ENCODE measurements at regions not wholly inside any gene's neighbourhood (a gene's known extent, or its start where the extent isn't known, plus 50 kb on each side); places are given as distances from the start of the nearest gene placed in this dataset.

DNA sequence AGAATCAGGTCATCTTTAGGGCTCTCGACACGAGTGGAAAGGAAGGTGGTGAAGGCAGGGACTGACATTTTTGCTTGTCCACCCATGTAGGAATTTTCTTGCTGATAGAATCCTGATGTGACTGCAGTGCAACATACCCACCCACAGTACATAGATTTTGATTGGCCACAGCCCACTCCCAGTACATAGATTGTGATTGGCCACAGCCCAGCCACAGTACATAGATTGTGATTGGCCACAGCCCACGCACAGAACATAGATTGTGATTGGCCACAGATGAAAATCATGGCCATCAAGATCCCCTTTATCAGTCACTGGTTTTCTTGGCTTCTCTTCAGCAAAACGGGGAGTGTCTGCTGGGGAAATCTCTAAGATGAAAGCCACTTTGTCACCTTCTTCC is 1041.5 kb downstream of the AACS start:
- no peak overlapping the region for H2AFZ ChIP-seq (ENCODE audit: insufficient read depth, low read depth, low read length, poor library complexity, severe bottlenecking)
- TF ChIP-seq EZH2 (IDR thresholded peaks at IDR 0.05; ENCODE audit: borderline replicate concordance, insufficient read depth, low read depth, low read length, poor library complexity, severe bottlenecking): no peak
- TF ChIP-seq, protein P1, sequence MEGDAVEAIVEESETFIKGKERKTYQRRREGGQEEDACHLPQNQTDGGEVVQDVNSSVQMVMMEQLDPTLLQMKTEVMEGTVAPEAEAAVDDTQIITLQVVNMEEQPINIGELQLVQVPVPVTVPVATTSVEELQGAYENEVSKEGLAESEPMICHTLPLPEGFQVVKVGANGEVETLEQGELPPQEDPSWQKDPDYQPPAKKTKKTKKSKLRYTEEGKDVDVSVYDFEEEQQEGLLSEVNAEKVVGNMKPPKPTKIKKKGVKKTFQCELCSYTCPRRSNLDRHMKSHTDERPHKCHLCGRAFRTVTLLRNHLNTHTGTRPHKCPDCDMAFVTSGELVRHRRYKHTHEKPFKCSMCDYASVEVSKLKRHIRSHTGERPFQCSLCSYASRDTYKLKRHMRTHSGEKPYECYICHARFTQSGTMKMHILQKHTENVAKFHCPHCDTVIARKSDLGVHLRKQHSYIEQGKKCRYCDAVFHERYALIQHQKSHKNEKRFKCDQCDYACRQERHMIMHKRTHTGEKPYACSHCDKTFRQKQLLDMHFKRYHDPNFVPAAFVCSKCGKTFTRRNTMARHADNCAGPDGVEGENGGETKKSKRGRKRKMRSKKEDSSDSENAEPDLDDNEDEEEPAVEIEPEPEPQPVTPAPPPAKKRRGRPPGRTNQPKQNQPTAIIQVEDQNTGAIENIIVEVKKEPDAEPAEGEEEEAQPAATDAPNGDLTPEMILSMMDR (IDR thresholded peaks at IDR 0.05): no peak
- H3K4me3 Mint-ChIP-seq: no peak overlapping the region
- H3K9me3 ChIP-seq (ENCODE audit: control extremely low read depth in 1 of 3, control insufficient read depth in 2 of 3, insufficient read depth in 1 of 3, low read length in 2 of 3): no peaks in the 10 kb centered on the region
- intact Hi-C loops (cut with micrococcal nuclease): no loop called here
- H3K4me1 Mint-ChIP-seq: no peaks in the 10 kb centered on the region
- no peak for DNase-seq
- H3K9me3 Mint-ChIP-seq (ENCODE audit: insufficient read depth): peaks cover 4% of the 10 kb centered on the region
- no peaks in the 10 kb centered on the region for H3K27me3 ChIP-seq (replicated peaks in 1 of 4; ENCODE audit: control extremely low read depth in 1 of 4, control insufficient read depth in 3 of 4, insufficient read depth in 4 of 4, low read length in 3 of 4)
- no peak for ATAC-seq (ENCODE audit: low read depth)
- POLR2A ChIA-PET: no interaction called here
- no peak overlapping the region for H3K27ac ChIP-seq (ENCODE audit: low read length in 2 of 2)
- no peak overlapping the region for H3K4me2 ChIP-seq (replicated peaks; ENCODE audit: low read depth, low read length, poor library complexity, severe bottlenecking)
- WGBS (ENCODE audit: insufficient coverage): 43% methylated on average over 2 of the region's 4 CpGs
- H3K27ac Mint-ChIP-seq: no peak overlapping the region
- no peaks in the 10 kb centered on the region for H3K27me3 Mint-ChIP-seq
- H3K36me3 ChIP-seq (replicated peaks in 1 of 2; ENCODE audit: control extremely low read depth in 1 of 2, control insufficient read depth in 1 of 2, extremely low read depth in 1 of 2, insufficient read depth in 2 of 2, low read length in 1 of 2): no peaks in the 10 kb centered on the region
- no peak overlapping the region for H3K4me3 ChIP-seq (ENCODE audit: control extremely low read depth in 1 of 5, extremely low read depth in 1 of 5, insufficient read depth in 1 of 5, low read depth in 2 of 5, low read length in 4 of 5)
- no peaks in the 10 kb centered on the region for H3K4me1 ChIP-seq (ENCODE audit: control insufficient read depth in 2 of 2, insufficient read depth in 2 of 2, low read length in 2 of 2)
- H3K9ac ChIP-seq (ENCODE audit: low read length): no peak overlapping the region
- no peaks in the 10 kb centered on the region for H4K20me1 ChIP-seq (ENCODE audit: control insufficient read depth, insufficient read depth, low read length, poor library complexity, severe bottlenecking)
- CTCF ChIA-PET: no interaction called here
- H3K79me2 ChIP-seq (ENCODE audit: control insufficient read depth, insufficient read depth, low read length): no peaks in the 10 kb centered on the region

DNA sequence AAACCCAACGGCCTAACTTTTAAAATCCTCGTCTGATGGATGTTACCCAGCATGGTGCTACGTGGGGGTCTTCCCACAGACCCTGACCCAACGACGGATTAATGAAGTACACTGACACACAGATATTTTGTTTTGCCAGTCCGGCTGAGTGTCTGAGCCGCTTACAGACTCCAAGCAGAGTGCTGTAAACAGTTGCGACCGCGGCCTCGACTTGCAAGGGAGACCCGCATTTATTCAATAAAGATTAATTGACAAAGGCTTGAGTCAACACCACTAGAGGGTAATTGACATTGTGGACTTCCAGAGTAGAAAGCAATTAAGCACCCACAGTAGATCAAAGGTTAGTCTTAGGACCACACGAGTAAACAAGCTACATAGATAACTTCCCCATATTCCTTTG is 1042.4 kb downstream of the AACS start:
- Histone ChIP-seq H3K4me3 (ENCODE audit: control extremely low read depth in 1 of 5, extremely low read depth in 1 of 5, insufficient read depth in 1 of 5, low read depth in 2 of 5, low read length in 4 of 5) (no peak overlapping the region), H3K79me2 (ENCODE audit: control insufficient read depth, insufficient read depth, low read length) (no peaks in the 10 kb centered on the region), H3K36me3 (replicated peaks in 1 of 2; ENCODE audit: control extremely low read depth in 1 of 2, control insufficient read depth in 1 of 2, extremely low read depth in 1 of 2, insufficient read depth in 2 of 2, low read length in 1 of 2) (no peaks in the 10 kb centered on the region), H3K4me1 (ENCODE audit: control insufficient read depth in 2 of 2, insufficient read depth in 2 of 2, low read length in 2 of 2) (no peaks in the 10 kb centered on the region), H4K20me1 (ENCODE audit: control insufficient read depth, insufficient read depth, low read length, poor library complexity, severe bottlenecking) (no peaks in the 10 kb centered on the region), H3K4me2 (replicated peaks; ENCODE audit: low read depth, low read length, poor library complexity, severe bottlenecking) (no peak overlapping the region), H2AFZ (ENCODE audit: insufficient read depth, low read depth, low read length, poor library complexity, severe bottlenecking) (no peak overlapping the region), H3K9ac (ENCODE audit: low read length) (no peak overlapping the region), H3K27ac (ENCODE audit: low read length in 2 of 2) (no peak overlapping the region), H3K27me3 (replicated peaks in 1 of 4; ENCODE audit: control extremely low read depth in 1 of 4, control insufficient read depth in 3 of 4, insufficient read depth in 4 of 4, low read length in 3 of 4) (no peaks in the 10 kb centered on the region), H3K9me3 (ENCODE audit: control extremely low read depth in 1 of 3, control insufficient read depth in 2 of 3, insufficient read depth in 1 of 3, low read length in 2 of 3) (no peaks in the 10 kb centered on the region)
- CTCF ChIA-PET: no interaction called here
- no peak for TF ChIP-seq EZH2 (IDR thresholded peaks at IDR 0.05; ENCODE audit: borderline replicate concordance, insufficient read depth, low read depth, low read length, poor library complexity, severe bottlenecking)
- TF ChIP-seq, protein P1 (IDR thresholded peaks at IDR 0.05): no peak
- POLR2A ChIA-PET: no interaction called here
- DNase-seq (no peak), ATAC-seq (ENCODE audit: low read depth) (no peak)
- peaks cover 2% of the 10 kb centered on the region for H3K9me3 Mint-ChIP-seq (ENCODE audit: insufficient read depth)
- WGBS (ENCODE audit: insufficient coverage): 85% methylated on average over 7 of the region's 13 CpGs
- no peak overlapping the region for H3K4me3 Mint-ChIP-seq
- H3K27ac Mint-ChIP-seq: no peak overlapping the region
- no peaks in the 10 kb centered on the region for H3K4me1 Mint-ChIP-seq
- no peaks in the 10 kb centered on the region for H3K27me3 Mint-ChIP-seq
- intact Hi-C loops (cut with micrococcal nuclease): no loop called here

All from B cell (primary cell).